A673 (cell line): ENCODE measurements at regions not wholly inside any gene's neighbourhood (a gene's known extent, or its start where the extent isn't known, plus 50 kb on each side); places are given as distances from the start of the nearest gene placed in this dataset.

Experiments used
- EZH2 ChIP-seq: fragments of 200-600 bp; sonication (generic); IDR thresholded peaks from 2 replicates; pipeline ENCODE4 v1.6.1; 2017; ENCODE audit warnings: borderline replicate concordance, low read depth, mild to moderate bottlenecking, mixed read lengths, antibody characterized with exemption, low read length; ENCODE audit not compliant: poor library complexity, severe bottlenecking
- TF ChIP-seq, protein P1 (sequence below): fragments of 300-800, 200-600 bp; sonication (generic); conservative IDR thresholded peaks from 2 replicates; pipeline ENCODE4 v1.5.1; 2017; ENCODE audit warnings: low read depth, mild to moderate bottlenecking, antibody characterized with exemption, low read length, moderate library complexity, mixed read lengths

DNA sequence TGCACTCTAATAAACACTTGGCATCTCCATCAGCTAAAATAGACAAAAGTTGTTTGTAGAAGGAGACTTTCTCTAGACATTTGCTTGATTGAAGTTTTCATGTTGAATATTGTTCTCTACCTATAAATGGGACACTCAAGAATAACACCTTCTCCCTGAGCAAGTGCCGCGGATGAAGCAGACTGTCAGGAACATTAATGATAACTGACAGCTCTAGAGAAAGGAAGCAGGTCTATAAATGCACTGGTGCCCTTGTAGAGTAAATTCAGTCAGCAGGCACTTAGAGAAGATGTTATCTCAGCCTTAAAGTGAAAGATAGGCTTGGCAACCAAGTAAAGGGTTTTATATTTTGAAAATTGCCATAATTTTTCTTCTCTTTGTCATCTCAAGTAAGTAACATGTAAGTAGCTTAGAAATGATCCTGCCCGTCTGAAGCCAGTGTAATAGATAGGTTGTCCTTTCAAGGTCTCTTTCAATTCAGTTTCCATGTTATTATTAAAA is 224.6 kb downstream of the ARL6IP6 start:
- TF ChIP-seq, protein P1, sequence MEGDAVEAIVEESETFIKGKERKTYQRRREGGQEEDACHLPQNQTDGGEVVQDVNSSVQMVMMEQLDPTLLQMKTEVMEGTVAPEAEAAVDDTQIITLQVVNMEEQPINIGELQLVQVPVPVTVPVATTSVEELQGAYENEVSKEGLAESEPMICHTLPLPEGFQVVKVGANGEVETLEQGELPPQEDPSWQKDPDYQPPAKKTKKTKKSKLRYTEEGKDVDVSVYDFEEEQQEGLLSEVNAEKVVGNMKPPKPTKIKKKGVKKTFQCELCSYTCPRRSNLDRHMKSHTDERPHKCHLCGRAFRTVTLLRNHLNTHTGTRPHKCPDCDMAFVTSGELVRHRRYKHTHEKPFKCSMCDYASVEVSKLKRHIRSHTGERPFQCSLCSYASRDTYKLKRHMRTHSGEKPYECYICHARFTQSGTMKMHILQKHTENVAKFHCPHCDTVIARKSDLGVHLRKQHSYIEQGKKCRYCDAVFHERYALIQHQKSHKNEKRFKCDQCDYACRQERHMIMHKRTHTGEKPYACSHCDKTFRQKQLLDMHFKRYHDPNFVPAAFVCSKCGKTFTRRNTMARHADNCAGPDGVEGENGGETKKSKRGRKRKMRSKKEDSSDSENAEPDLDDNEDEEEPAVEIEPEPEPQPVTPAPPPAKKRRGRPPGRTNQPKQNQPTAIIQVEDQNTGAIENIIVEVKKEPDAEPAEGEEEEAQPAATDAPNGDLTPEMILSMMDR, result no peak
- TF ChIP-seq EZH2, result no peak
